IMR-90 (cell line): ENCODE measurements at regions not wholly inside any gene's neighbourhood (a gene's known extent, or its start where the extent isn't known, plus 50 kb on each side); places are given as distances from the start of the nearest gene placed in this dataset.

ENCODE experiments used
- ATAC-seq: fragments of 200-7000 bp; cut with Tn5 transposase; 2 replicates; pipeline ENCODE4 v1.9.1; 2020; ENCODE audit warnings: low read depth, mild to moderate bottlenecking, moderate library complexity
- BruUV-seq: library from RNA; stranded (reverse); fragments of 400-500 nt; replicated peaks from 2 replicates; lab custom pipeline; 2021; lab: Mats Ljungman, UMichigan
- CTCF ChIA-PET: fragments of 300-600 bp; formaldehyde crosslinking; extraction: SDS; loops from one replicate; lab custom pipeline; 2021; ENCODE audit warnings: antibody characterized with exemption; lab: Yijun Ruan, JAX
- POLR2A ChIA-PET: fragments of 300-600 bp; sonication (Branson Sonifier 250); formaldehyde crosslinking; loops from one replicate; lab custom pipeline; 2022; ENCODE audit warnings: antibody characterized with exemption; ENCODE audit not compliant: unreplicated experiment; lab: Charles Lee
- DNase-seq: peaks from one replicate; pipeline ENCODE4 v3.0.0; 2013
- H2AFZ ChIP-seq: replicated peaks from 2 replicates; pipeline ENCODE3; 2013; ENCODE audit warnings: low read length, mild to moderate bottlenecking; ENCODE audit not compliant: poor library complexity
- H2AK5ac ChIP-seq: 2 replicates; pipeline ENCODE4 v1.6.1; 2013; ENCODE audit warnings: low read depth, low read length, inconsistent platforms
- H2AK9ac ChIP-seq: replicated peaks from 2 replicates; pipeline ENCODE3; 2013; ENCODE audit warnings: mild to moderate bottlenecking, low read depth, low read length, moderate library complexity; ENCODE audit not compliant: poor library complexity
- H2BK120ac ChIP-seq: 2 replicates; pipeline ENCODE4 v1.6.1; 2013; ENCODE audit warnings: low read depth, low read length, inconsistent platforms
- H2BK15ac ChIP-seq: 3 replicates; pipeline ENCODE4 v1.6.1; 2013; ENCODE audit warnings: low read depth, low read length, inconsistent platforms
- H2BK20ac ChIP-seq: 2 replicates; pipeline ENCODE4 v1.6.1; 2013; ENCODE audit warnings: low read depth, mild to moderate bottlenecking, inconsistent platforms, low read length, moderate library complexity
- H2BK5ac ChIP-seq: 2 replicates; pipeline ENCODE4 v1.6.1; 2013; ENCODE audit warnings: mild to moderate bottlenecking, low read depth, low read length, inconsistent platforms; ENCODE audit not compliant: poor library complexity, severe bottlenecking
- H3K14ac ChIP-seq: replicated peaks from 2 replicates; pipeline ENCODE4 v1.6.1; 2013; ENCODE audit warnings: low read depth, low read length, inconsistent platforms
- H3K18ac ChIP-seq: 2 replicates; pipeline ENCODE4 v1.6.1; 2013; ENCODE audit warnings: low read depth, low read length, control low read depth
- H3K23ac ChIP-seq: 2 replicates; pipeline ENCODE4 v1.6.1; 2013; ENCODE audit warnings: low read depth, low read length, inconsistent platforms
- H3K27ac ChIP-seq: 2 replicates; pipeline ENCODE4 v1.5.1; 2013; ENCODE audit warnings: mild to moderate bottlenecking, control low read depth, low read length; ENCODE audit not compliant: insufficient read depth
- H3K27me3 ChIP-seq: 2 replicates; pipeline ENCODE4 v1.6.1; 2013; ENCODE audit warnings: low read length; ENCODE audit not compliant: control insufficient read depth, insufficient read depth
- H3K36me3 ChIP-seq: 2 replicates; pipeline ENCODE4 v1.6.1; 2013; ENCODE audit warnings: low read length, mixed read lengths; ENCODE audit not compliant: control insufficient read depth, insufficient read depth
- H3K4ac ChIP-seq: 2 replicates; pipeline ENCODE4 v1.6.1; 2013; ENCODE audit warnings: low read depth, low read length, inconsistent platforms
- H3K4me1 ChIP-seq: 2 replicates; pipeline ENCODE4 v1.6.1; 2013; ENCODE audit warnings: low read length, mixed read lengths; ENCODE audit not compliant: control insufficient read depth, insufficient read depth
- H3K4me2 ChIP-seq: 2 replicates; pipeline ENCODE4 v1.6.1; 2013; ENCODE audit warnings: low read depth, mild to moderate bottlenecking, control low read depth, low read length, moderate library complexity
- H3K4me3 ChIP-seq: 2 replicates; pipeline ENCODE4 v1.5.1; 2013; ENCODE audit warnings: low read depth, mild to moderate bottlenecking, control low read depth, low read length, moderate library complexity; ENCODE audit not compliant: insufficient read depth
- H3K56ac ChIP-seq: 2 replicates; pipeline ENCODE4 v1.6.1; 2013; ENCODE audit warnings: low read length, inconsistent platforms; ENCODE audit not compliant: insufficient read depth; ENCODE audit errors: extremely low read depth
- H3K79me1 ChIP-seq, 2 experiments: 2 replicates each; pipeline ENCODE4 v1.6.1; 2013; ENCODE audit warnings: low read length in 2 of 2, inconsistent platforms in 1 of 2, low read depth in 1 of 2
- H3K9ac ChIP-seq: 2 replicates; pipeline ENCODE4 v1.6.1; 2013; ENCODE audit warnings: low read depth, low read length, control low read depth
- H3K9me1 ChIP-seq: 2 replicates; pipeline ENCODE4 v1.6.1; 2013; ENCODE audit warnings: low read length, inconsistent platforms; ENCODE audit not compliant: insufficient read depth
- H3K9me3 ChIP-seq: 2 replicates; pipeline ENCODE4 v1.6.1; 2013; ENCODE audit warnings: low read length; ENCODE audit not compliant: control insufficient read depth, insufficient read depth
- H4K20me1 ChIP-seq: 2 replicates; pipeline ENCODE4 v1.6.1; 2013; ENCODE audit warnings: low read length, inconsistent platforms; ENCODE audit not compliant: insufficient read depth
- H4K5ac ChIP-seq: 2 replicates; pipeline ENCODE4 v1.6.1; 2013; ENCODE audit warnings: mild to moderate bottlenecking, low read depth, low read length, control low read depth
- H4K8ac ChIP-seq, 2 experiments: 2 replicates each; pipeline ENCODE4 v1.6.1; 2013; ENCODE audit warnings: low read depth in 2 of 2, low read length in 2 of 2, control low read depth in 1 of 2, inconsistent platforms in 1 of 2
- H4K91ac ChIP-seq: 2 replicates; pipeline ENCODE4 v1.6.1; 2013; ENCODE audit warnings: low read depth, low read length, inconsistent platforms; ENCODE audit not compliant: insufficient read depth
- BHLHE40 ChIP-seq: fragments of 150-350 bp; IDR thresholded peaks from 2 replicates; pipeline ENCODE4 v1.6.1; 2016; ENCODE audit warnings: mild to moderate bottlenecking, low read depth, low read length
- CEBPB ChIP-seq: IDR thresholded peaks from 2 replicates; pipeline ENCODE4 v1.6.1; 2012; ENCODE audit warnings: low read depth, low read length, improper control_type of control experiment
- MAZ ChIP-seq: IDR thresholded peaks from 2 replicates; pipeline ENCODE4 v1.6.1; 2012; ENCODE audit warnings: low read depth, mild to moderate bottlenecking, low read length, improper control_type of control experiment, moderate library complexity, borderline replicate concordance
- MXI1 ChIP-seq: IDR thresholded peaks from 2 replicates; pipeline ENCODE4 v1.6.1; 2012; ENCODE audit warnings: low read depth, mild to moderate bottlenecking, low read length, moderate library complexity, borderline replicate concordance
- RCOR1 ChIP-seq: IDR thresholded peaks from 2 replicates; pipeline ENCODE4 v1.6.1; 2012; ENCODE audit warnings: mild to moderate bottlenecking, low read length, improper control_type of control experiment; ENCODE audit not compliant: insufficient replicate concordance
- RFX5 ChIP-seq: IDR thresholded peaks from 2 replicates; pipeline ENCODE4 v1.8.0; 2012; ENCODE audit warnings: low read depth, mild to moderate bottlenecking, low read length, moderate library complexity
- WGBS, 2 experiments: methylation state at CpG; one replicate each; pipeline versions ENCODE4 v1.1.5 to v1.1.7; 2013; ENCODE audit warnings: missing lambda C conversion rate in 2 of 2; ENCODE audit not compliant: insufficient read length in 1 of 2; ENCODE audit errors: extremely low coverage in 2 of 2; 5-methylcytosine and 5-hydroxymethylcytosine counted together
- dilution Hi-C: fragments of 300-500 bp; cut with HindIII; formaldehyde crosslinking; loops from one replicate; pipeline ENCODE4 v1.14.3; 2018; ENCODE audit warnings: low sequenced_read_pairs; ENCODE audit not compliant: unreplicated experiment
- in situ Hi-C: fragments of 300-500 bp; cut with MboI; formaldehyde crosslinking; loops from 3 replicates; pipeline ENCODE4 v1.14.3; 2019; ENCODE audit warnings: low sequenced_read_pairs, inconsistent platforms, mixed read lengths
- intact Hi-C: fragments of 100-400 bp; cut with micrococcal nuclease; formaldehyde crosslinking; loops from 2 replicates; pipeline ENCODE4 v1.10.0; 2022
- TF ChIP-seq, protein P1 (sequence below): fragments of 150-350 bp; IDR thresholded peaks from 2 replicates; pipeline ENCODE4 v1.6.1; 2016; ENCODE audit warnings: low read depth, mild to moderate bottlenecking, low read length, moderate library complexity, borderline replicate concordance

DNA sequence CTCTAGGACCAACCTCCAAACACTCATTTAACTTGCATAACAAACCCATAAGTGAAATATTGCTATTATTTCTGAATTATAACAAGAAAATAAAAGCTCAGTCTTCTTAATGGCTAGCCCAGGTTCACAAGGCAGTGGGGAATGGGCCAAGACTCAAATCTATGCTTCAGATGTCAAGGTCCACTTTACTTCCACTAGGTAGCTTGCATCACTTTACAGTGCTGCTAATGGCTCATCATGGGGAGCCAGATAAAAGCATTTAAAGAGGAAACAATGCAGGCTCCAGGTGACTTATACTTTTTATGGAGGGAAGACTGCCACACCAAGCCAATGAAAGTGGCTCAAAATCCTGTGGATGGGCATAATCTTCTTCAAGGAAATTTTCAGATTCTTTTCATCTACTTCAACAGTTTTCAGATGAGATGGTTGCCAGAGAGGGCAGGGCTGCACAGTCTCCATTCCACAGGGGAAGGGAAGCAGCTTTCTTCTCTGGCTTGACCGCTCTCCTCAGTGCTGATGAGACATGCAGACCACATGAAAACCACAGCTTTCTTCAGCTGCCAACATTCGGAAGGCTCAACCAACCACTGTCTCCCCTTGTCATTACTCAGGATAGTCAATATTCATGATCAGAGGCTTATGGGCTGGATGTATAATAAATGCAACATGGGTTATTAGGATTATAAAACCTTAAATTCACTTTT is 361.9 kb upstream of the MEX3C start:
- Histone ChIP-seq H3K4me3 (no peak overlapping the region), H2BK120ac (no peak overlapping the region), H3K4me1 (no peaks in the 10 kb centered on the region), H4K5ac (no peak overlapping the region), H3K9ac (no peak overlapping the region), H3K36me3 (no peaks in the 10 kb centered on the region), H3K9me3 (peaks cover 26% of the 10 kb centered on the region), H3K79me1 (no peaks in the 10 kb centered on the region), H2AFZ (no peak overlapping the region), H3K56ac (no peak overlapping the region), H4K91ac (no peak overlapping the region), H4K8ac (no peak overlapping the region), H2AK9ac (no peak overlapping the region), H3K23ac (no peak overlapping the region), H3K14ac (no peak overlapping the region), H3K27me3 (no peaks in the 10 kb centered on the region), H3K4ac (no peak overlapping the region), H4K20me1 (no peaks in the 10 kb centered on the region), H2AK5ac (no peak overlapping the region), H2BK20ac (no peak overlapping the region), H3K27ac (no peak overlapping the region), H2BK15ac (no peak overlapping the region), H3K18ac (no peak overlapping the region), H2BK5ac (no peak overlapping the region), H3K4me2 (no peak overlapping the region), H3K9me1 (no peaks in the 10 kb centered on the region)
- no peak for ATAC-seq
- CTCF ChIA-PET, result no interaction called here
- BruUV-seq, result no TSS peak
- intact Hi-C loops (no loop called here), dilution Hi-C loops (no loop called here), in situ Hi-C loops (no loop called here)
- POLR2A ChIA-PET, result no interaction called here
- DNase-seq, result no peak
- TF ChIP-seq RCOR1, result no peak
- no peak for TF ChIP-seq RFX5
- TF ChIP-seq BHLHE40, result no peak
- no peak for TF ChIP-seq MAZ
- TF ChIP-seq CEBPB, result no peak
- TF ChIP-seq, protein P1, sequence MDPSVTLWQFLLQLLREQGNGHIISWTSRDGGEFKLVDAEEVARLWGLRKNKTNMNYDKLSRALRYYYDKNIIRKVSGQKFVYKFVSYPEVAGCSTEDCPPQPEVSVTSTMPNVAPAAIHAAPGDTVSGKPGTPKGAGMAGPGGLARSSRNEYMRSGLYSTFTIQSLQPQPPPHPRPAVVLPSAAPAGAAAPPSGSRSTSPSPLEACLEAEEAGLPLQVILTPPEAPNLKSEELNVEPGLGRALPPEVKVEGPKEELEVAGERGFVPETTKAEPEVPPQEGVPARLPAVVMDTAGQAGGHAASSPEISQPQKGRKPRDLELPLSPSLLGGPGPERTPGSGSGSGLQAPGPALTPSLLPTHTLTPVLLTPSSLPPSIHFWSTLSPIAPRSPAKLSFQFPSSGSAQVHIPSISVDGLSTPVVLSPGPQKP, result no peak
- no peak for TF ChIP-seq MXI1
- WGBS, 2 experiments, result no CpG with 5 or more reads among the region's 2 CpGs
